ENCODE measurements at regions not wholly inside any gene's neighbourhood (a gene's known extent, or its start where the extent isn't known, plus 50 kb on each side); places are given as distances from the start of the nearest gene placed in this dataset.

GRCh38 chr14:61129168-61129745, 148.2 kb downstream of the SLC38A6 start:
- TF ChIP-seq CTCF (IDR thresholded peaks at IDR 0.05; ENCODE audit: low read depth, low read length) = no peak
- DNase-seq (ENCODE audit: low read depth in 2 of 2) = no peak
- no peak overlapping the region for H3K4me3 ChIP-seq (replicated peaks in 1 of 2; ENCODE audit: low read depth in 2 of 2, low read length in 2 of 2)

GRCh38 chr14:61128382-61129167, 147.5 kb downstream of the SLC38A6 start:
- no peak for TF ChIP-seq CTCF (IDR thresholded peaks at IDR 0.05; ENCODE audit: low read depth, low read length)
- no peak for DNase-seq (ENCODE audit: low read depth in 2 of 2)
- H3K4me3 ChIP-seq (replicated peaks in 1 of 2; ENCODE audit: low read depth in 2 of 2, low read length in 2 of 2) = no peak overlapping the region

- no peak for DNase-seq (ENCODE audit: low read depth in 2 of 2)
- no peak overlapping the region for H3K4me3 ChIP-seq (replicated peaks in 1 of 2; ENCODE audit: low read depth in 2 of 2, low read length in 2 of 2)
- TF ChIP-seq CTCF (IDR thresholded peaks at IDR 0.05; ENCODE audit: low read depth, low read length) = no peak
Measured at GRCh38 chr14:61126603-61127498, 145.8 kb downstream of the SLC38A6 start.

GRCh38 chr14:61125867-61126572, 145.0 kb downstream of the SLC38A6 start:
- TF ChIP-seq CTCF (IDR thresholded peaks at IDR 0.05; ENCODE audit: low read depth, low read length) = no peak
- no peak overlapping the region for H3K4me3 ChIP-seq (replicated peaks in 1 of 2; ENCODE audit: low read depth in 2 of 2, low read length in 2 of 2)
- peak; percentile 17 to 35 for DNase-seq (ENCODE audit: low read depth in 2 of 2)

GRCh38 chr14:61125041-61125866, 144.2 kb downstream of the SLC38A6 start:
- DNase-seq (ENCODE audit: low read depth in 2 of 2) = no peak
- H3K4me3 ChIP-seq (replicated peaks in 1 of 2; ENCODE audit: low read depth in 2 of 2, low read length in 2 of 2) = no peak overlapping the region
- no peak for TF ChIP-seq CTCF (IDR thresholded peaks at IDR 0.05; ENCODE audit: low read depth, low read length)

Data from cardiac fibroblast (primary cell).